Spleen (tissue), 7 donors: ENCODE measurements at regions not wholly inside any gene's neighbourhood (a gene's known extent, or its start where the extent isn't known, plus 50 kb on each side); places are given as distances from the start of the nearest gene placed in this dataset.

Experiments
- CTCF ChIP-seq, 11 experiments: fragments of 200-600 bp in 7 of 11; fragments of 450-650 bp in 4 of 11; sonication (generic) in 4 of 11; IDR thresholded peaks in 8 of 11; conservative IDR thresholded peaks in 3 of 11; 1 replicate in 7 of 11; 2 replicates in 4 of 11; pipeline versions ENCODE4 v1.4.0 to v1.8.0; 2016 to 2021; ENCODE audit warnings: antibody characterized with exemption in 11 of 11, inconsistent platforms in 4 of 11, mild to moderate bottlenecking in 1 of 11
- POLR2A ChIP-seq, 3 donors: fragments of 450-650 bp; IDR thresholded peaks; one replicate each; pipeline ENCODE4 v1.5.1; 2017; ENCODE audit warnings: antibody characterized with exemption in 3 of 3, mild to moderate bottlenecking in 1 of 3
- donor health status: DM: no; HTN: no; CAD: no; lungs with moderate emphysema.
- donor health status: DM: no; HTN: no; CAD: no.
- donor health status: DM: no; HTN: no; CAD: no.

GRCh38 chr1:163509114-163509513 lies 187.4 kb downstream of the NUF2 start:
- TF ChIP-seq CTCF (IDR thresholded peaks at IDR 0.05 in 8 of 11, conservative IDR thresholded peaks at IDR 0.05 in 3 of 11), result no peak
- no peak for TF ChIP-seq POLR2A (IDR thresholded peaks at IDR 0.05)
